NOMO-1 (cell line): ENCODE measurements at regions not wholly inside any gene's neighbourhood (a gene's known extent, or its start where the extent isn't known, plus 50 kb on each side); places are given as distances from the start of the nearest gene placed in this dataset.
"Not testable (repeated sequence)": the region's sequence is repeated elsewhere in the genome, so short reads cannot be mapped to it uniquely, and the experiment has no call there.

Experiments
- DNase-seq, 2 experiments: peaks; one replicate each; lab custom pipeline; 2025; ENCODE audit not compliant: unreplicated experiment in 2 of 2; lab: John Stamatoyannopoulos, UW

DNA sequence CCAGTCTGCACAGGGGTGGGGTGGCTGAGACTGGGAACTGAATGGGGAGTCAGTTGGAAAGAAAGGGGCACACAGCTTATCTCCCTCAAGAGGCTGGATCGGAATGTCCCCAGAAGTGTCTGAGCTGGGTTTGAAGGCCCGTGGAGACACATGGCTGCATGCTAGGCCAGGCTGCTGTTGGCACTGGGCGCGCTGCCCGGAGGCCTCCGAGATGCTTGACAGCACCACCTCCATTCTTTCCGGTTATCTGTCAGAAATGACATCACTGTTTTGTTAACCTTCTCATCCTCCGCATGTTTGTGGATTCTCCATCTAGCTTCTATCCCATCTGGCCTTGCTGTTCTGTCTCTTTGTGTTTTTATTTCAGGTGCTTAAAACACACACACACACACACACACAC lies 85.5 kb downstream of the APIP start:
- DNase-seq: no peak

DNA sequence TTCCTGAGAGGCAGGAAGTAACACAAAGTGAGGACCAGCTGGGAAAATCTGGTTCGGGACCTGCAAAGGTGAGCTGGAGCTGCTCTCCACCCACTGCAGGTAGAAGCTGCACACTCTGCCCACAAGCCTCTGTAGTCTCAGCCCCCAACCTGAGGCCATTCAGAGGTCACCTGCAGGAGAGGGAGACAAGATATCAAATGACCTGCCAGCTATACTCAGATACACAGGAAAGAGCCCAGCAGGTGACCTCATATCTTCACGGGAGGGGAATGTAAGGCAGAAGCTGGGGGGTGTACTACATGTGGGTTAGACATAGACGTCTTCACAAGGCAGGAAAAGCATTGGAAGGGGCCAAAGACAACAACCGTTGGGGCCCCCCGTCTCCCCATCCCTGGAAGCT lies 86.1 kb downstream of the APIP start:
- DNase-seq: no peak

DNA sequence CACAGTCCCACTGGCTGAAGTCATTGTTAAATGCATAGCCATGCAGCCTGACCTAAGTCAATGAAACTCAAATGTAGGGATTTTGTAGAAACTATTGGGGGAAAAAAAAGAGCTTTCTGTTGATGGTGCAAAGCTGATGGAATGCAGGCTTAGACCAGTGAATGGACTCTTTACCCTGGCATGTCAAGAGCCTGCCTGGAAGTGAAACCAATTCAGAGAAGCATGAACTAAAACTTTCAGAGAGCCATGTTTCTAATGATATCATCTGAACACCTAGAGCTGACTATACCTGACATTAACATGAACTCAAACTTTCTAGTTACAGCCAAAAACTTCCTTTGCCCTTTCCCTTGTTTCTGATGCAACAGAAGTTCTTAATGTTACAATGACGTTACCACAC lies 89.0 kb downstream of the APIP start:
- DNase-seq: no peak

DNA sequence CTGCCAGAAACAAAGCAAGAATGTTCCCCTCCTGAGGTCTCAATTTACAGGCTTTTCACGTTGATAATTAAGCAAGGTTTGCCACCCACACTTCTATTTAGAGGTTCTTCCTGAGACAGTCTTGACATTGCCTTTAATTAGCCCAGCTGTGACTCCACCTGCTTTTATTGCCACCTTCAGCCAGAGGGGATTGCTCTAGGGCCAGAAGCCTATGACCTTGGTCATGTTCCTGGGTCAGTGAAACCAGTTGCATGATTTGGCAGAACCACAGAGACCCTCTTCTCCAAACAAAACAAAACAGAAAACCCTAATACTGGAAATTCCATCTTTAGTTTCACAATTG lies 89.8 kb downstream of the APIP start:
- DNase-seq: no peak

DNA sequence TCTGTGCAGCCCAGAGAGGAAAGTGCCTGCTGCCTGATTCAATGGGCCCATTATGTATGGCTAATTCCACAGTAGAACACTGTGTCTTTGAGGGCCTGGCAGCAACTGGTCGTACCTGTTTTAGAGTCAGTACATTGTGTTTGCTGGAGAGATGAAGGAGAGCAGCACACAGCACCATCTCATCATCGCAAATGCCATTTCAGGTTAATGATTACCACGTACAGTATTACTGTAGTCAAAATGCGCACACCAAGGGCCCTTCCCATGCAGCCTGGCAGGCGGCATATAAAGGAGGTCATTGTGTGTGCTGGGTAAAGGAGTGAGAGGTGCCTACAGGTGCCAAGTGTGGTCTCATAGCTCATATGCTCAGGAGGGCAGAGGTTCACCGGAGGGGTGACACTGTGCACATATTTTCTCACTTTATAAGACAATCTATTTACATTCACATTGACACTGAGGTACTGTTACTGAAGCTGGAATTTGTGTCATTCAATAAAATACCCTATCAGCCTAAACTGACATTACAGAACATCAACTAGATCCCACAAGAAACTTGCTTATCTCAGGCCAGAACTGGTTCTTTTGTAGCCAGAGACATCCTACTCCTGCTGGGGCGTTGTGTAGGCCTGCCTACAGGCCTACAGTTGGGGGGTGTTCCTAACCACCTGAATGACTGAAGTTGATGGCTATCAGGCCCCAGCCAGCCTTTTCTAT lies 90.4 kb downstream of the APIP start:
- no peak for DNase-seq

DNA sequence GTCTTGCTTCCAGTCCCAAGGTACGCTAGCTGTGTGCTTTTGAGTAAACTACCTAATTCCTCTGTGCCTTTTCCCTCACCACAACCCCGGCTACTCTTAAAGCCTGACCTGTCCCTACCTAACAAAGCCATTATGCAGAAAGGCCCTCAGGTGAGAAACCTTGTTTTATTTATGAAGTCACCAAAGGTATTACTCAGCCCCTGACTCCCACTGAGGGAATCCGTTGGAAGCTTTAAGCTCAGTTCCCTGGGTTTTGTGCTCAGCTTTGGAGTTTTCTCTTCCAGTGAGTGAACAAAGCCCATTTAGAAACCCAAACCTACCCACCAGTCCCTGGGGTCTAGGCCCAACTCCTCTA lies 90.9 kb downstream of the APIP start:
- DNase-seq: no peak

DNA sequence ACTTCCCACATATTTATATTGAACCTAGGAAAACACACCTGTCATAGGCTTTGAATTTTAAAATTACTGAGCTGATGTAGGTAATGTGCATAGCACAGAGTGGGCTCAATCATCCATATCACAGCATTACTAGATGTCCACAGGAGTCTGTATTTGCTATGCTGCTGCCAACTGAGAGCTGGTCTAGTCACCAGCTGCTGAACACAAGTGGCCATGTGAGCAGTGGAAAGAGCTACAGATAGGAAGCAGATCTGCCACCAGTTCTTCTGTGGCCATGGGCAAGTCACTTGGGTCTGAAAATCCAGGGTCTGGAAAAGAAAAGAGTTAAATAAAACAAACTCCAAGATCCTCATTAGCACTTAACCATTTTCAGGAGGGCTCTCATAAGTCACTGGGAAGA lies 91.8 kb downstream of the APIP start:
- no peak for DNase-seq

DNA sequence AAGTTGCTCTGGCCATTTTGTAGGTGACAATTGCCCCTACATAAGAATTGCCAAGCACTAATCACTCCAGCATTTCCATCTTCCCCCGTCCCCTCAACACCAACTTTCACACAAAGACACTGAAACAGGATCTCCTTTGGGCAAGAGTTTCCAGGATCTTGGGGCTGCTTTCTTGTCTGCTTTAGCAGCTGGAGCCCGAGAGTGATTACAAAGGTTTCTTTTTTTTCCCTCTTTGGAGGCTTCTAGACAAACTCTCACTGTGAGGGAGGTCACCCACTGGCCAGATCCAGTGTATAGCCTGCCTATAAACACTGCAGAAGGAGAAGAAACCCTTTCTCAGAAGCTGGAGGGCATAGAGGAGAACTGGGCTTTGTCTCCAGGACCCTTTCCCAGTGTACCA lies 92.5 kb downstream of the APIP start:
- no peak for DNase-seq

DNA sequence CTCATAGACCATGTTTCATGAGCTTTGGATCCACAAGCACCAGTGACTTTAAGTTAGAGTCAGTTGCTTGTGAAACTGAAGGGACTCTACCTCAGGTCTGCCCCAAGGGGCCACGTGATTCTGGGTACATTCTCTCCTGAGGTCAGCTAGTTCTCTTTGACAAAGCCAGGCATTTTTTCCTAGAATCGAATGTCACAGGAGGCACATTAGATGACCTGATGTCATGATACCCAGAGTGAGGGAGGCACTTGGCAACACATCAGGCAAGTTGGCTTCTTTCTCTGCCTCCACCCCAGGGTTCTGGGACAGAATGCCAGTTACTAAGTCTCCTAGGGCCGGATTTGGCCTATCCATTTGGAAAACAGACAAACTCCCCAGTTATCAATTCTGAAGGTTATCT lies 93.0 kb downstream of the APIP start:
- no peak for DNase-seq

DNA sequence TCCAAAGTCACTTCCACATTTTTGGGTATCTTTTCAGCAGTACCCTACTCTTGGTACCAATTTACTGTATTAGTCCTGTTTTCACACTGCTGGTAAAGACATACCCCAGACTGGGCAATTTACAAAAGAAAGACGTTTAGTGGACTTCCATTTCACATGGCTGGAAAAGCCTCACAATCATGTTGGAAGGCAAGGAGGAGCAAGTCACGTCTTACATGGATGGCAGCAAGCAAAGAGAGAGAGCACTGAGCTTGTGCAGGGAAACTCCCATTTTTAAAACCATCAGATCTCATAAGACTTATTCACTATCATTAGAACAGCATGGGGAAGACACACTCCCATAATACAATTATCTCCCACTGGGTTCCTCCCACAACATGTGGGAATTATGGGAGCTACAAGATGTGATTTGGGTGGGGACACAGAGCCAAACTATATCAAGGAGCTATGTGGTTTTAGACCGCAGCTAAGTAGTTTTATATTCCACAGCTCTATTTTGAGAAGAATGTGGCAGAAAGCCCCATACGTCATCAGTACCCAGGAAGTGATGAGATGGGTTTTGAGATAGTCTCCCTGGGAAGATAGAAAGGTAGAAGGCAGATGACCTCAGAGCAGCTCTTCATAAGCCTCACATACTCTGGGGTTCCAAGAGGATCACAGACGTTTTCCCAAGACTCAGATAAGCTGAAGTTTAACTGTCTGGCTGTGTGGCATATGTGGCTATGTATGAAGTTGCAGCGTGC lies 96.3 kb downstream of the APIP start:
- no peak for DNase-seq

DNA sequence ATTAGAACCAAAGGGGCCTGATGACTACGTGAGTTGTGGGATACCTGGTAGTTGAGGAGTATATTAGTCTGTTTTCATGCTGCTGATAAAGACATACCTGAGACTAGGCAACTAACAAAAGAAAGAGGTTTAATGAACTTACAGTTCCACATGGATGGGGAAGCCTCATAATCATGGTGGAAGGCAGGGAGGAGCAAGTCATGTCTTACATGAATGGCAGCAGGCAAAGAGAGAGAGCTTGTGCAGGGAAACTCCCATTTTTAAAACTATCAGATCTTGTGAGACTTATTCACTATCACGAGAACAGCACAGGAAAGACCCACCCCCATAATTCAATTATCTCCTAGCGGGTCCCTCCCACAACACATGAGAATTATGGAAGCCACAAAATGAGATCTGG lies 98.4 kb downstream of the APIP start:
- not testable (repeated sequence) for DNase-seq

DNA sequence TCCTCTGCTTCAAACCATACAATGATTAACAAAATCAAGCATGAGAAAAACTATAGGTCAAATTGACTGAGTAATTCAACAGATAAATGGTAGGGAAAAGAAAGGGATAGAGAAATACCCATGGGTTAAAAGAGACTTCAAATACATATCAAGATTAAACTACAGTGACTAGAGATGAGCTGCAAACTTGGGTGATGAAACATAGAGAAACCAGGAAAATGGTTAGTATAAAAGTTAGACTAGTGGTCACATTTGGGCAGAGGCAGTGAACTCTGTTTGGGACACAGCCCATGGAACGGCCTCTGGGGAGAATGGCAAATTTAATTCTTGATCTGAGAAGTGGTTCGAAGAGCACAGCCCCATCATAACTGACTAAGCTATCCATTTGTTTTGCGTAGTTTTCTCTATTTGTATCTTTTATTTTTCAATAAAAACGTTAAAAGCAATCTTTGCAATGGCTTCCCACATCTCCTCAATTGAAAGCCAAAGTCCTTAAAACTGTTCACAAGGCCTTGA lies 99.4 kb downstream of the APIP start:
- no peak for DNase-seq

DNA sequence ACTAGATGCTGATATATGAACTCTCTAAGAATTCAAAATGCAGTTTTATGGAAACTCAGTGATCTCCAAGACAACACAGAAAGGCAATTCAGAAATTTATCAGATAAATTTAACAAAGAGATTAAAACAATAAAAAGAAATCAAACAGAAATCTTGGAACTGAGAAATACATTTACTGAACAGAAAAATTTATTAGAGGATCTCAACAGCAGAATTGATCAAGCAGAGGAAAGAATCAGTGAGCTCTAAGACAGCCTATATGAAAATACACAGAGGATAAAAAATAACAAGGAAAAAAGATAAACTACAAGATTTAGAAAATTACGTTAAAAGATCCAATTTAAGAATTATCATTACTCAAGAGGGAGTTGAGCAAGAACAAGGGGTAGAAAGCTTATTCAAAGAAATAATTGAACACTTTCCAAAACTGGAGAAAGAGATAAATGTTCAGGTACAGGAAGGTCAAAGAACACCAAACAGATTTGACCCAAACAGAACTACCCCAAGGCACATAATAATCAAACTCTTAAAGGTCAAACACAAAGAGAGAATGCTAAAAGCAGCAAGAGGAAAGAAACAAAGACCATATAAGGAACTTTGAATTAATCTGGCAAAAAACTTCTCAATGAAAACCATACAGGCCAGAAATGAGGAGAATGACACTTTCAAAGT lies 103.1 kb downstream of the APIP start:
- no peak for DNase-seq

DNA sequence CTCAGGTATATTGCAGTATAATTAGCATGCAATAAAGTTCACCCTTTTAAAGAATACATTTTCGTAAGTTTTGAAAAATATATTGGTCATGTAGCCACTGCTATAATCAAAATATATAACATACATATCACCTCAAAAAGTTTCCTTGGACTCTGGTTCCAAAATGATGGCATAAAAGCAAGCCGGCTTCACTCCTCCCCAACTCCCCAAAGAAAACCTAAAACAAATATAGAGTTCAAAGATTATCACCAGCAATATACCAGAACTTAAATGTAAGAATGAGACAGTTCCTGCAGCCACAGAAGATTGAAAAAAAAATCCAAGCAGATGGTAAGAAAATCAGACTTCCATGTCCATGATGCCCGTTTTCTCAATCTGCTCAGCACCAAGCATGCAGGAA lies 104.3 kb downstream of the APIP start:
- no peak for DNase-seq

DNA sequence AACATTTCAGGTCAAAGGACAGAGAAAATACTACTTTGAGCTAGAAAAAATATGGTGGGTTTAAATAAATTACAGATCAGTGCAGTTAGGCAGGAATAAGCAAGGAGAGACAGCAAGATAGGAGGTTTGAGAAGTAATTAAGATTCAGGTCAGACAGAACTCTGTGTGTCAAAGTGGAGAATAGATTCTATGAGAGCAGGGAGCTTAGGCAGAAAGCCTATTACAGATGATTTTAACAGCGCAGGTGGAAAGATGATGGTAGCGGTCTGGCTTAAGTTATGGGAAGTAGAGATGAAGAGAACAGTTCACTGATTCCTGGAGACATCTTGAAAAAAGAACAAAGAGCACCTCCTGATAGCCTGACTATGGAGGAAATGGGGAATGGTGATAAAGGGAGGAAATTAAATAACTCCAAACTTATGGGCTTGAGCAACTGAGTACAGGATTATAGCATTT lies 106.0 kb downstream of the APIP start:
- no peak for DNase-seq

DNA sequence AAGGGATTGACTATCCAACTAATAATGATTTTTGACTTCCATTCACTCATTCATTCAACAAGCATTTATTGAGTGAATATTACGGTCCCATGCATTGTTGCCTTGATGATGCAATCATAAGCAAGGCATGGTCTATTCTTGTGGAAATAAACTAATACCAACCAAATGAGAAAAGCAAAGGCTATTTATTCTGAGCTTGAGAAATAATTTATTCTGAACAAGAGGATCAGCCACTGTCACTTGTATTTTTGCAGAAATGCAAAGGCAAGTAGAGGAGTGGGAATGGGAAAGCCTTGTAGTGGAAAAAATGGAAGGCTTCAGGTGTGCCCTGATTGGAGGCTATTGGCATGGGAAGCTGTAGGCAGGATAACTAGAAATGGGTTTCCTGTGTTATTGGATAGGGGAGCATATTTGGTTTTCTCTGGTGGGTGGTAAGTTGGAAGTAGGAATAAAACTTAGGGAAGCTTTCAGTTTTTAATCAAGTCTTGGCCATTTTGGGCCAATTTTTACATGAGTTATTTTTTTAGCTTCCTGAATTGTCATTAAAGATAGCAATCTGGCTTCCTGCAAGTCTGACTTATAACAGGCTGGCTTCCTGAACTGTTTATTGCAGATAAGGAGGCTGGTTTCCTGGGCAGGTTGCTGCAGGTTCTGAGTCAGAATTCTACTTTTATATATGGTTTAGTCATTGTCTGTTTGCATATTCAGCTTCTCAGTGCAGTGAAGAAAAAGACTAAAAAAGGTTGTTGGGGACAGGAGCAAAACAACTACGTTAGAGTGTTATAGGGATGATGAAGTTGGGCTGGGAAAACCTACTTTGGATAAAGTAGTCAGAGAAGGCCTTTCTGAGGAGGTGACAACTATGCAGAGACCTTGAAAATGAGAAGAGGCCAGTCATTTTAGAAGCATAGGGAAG lies 106.7 kb downstream of the APIP start:
- peak in 1 of 2 experiments; percentile 2 for DNase-seq

DNA sequence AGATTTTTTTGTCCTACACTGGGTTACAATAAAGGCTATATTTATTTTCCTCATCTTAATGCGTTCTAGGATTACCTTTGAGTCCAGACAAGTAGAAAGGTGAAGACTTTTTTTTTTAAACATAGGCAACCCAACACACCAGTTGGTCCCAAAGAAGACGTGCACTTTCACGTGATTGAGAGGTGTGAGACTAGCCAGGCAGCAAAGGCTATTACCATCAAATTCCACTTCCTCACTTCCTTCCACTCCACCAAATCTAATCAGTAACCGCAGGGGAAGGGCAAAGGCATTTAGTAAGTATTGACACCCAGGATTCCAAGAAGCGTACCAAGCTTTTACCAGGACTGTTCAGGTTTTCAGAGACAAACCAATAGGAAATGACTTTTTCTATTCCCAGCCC lies 109.3 kb downstream of the APIP start:
- no peak for DNase-seq

DNA sequence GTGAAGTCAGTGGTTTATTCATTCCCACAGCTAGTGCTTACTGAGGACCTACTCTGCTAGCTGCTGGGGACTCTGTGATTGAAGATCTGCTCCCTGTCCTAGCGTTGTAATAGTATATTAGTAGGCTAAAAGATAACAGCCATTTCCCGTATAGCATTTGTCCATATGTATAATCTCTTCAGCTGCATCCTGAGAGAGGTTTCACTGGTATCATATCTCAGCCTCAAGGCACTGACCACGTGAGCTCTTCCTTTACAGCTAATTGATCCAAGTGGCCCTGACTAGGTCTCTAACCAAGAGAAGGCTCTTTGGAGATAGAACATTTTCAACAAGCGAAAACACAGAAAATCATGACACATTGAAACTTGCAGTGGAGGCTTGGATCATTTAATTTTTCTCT lies 110.2 kb downstream of the APIP start:
- DNase-seq: no peak

DNA sequence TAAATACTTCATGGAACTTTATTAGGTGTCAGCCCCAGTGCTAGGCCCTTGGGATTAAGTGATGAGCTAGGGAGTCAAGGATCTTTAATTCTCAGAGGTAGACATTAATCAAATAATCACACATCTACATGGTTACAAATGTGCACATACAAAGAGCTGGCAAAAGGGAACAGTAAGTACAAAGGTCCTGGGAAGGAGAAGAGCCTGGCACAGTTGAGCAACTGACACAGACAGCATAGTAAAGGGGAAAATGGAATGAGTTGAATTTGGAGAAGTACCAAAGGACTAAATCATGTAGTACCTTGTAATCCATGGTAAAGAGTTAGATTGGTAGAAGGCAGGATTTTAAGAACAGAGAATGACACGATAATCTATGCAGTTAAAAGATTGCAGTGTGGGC lies 116.3 kb downstream of the APIP start:
- no peak for DNase-seq

DNA sequence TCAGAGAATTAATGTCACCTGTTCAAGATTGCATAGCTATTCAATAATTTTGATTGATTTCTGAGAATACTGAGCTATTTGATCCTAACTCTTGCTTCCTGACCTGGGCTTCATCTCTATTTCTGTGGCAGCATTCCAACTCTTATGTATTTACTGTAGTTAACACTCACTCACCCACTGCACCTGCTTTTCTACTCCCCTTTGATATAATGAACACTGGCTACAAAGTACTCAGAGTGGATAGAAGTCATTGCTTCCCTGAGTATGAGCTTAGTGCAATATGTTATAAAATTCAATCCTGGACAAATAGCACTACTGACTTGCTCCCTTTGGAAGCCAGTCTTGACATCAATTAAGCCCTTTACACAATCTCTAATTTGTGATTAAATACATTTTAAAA lies 117.2 kb downstream of the APIP start:
- no peak for DNase-seq

DNA sequence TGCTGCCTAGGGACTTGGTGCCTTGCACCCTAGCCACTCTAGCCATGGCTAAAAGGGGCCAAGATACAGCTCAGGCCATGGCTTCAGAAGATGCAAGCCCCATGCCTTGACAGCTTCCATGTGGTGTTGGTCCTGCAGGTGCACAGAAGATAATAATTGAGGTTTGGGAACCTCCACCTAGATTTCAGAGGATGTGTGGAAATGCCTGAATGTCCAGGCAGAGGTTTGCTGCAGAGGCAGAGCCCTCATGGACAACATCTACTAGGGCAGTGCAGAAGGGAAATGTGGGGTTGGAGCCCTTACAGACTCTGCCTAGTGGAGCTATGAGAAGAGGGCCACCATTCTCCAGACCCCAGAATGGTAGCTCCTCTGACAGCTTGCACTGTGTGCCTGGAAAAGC lies 118.7 kb downstream of the APIP start:
- not testable (repeated sequence) for DNase-seq
